Activated CD4-positive, alpha-beta T cell treated with anti-CD3 and anti-CD28 coated beads, Interleukin-2, amount 10 ng/mL, durations not matched to agents 24 days and 14 days (primary cell): ENCODE measurements at regions not wholly inside any gene's neighbourhood (a gene's known extent, or its start where the extent isn't known, plus 50 kb on each side); places are given as distances from the start of the nearest gene placed in this dataset.
A peak's percentile ranks its signal among the peaks of the same experiment; 100 is the strongest.
"Not testable (repeated sequence)": the region's sequence is repeated elsewhere in the genome, so short reads cannot be mapped to it uniquely, and the experiment has no call there.

ENCODE experiments used
- DNase-seq: peaks from one replicate; pipeline ENCODE4 v3.0.0; 2022
- H3K27ac Mint-ChIP-seq: one replicate; pipeline ENCODE4 v1.8.0; 2022; ENCODE audit warnings: mild to moderate bottlenecking, mixed read lengths
- H3K27me3 Mint-ChIP-seq: one replicate; pipeline ENCODE4 v1.8.0; 2022; ENCODE audit warnings: mixed read lengths
- H3K36me3 Mint-ChIP-seq: one replicate; pipeline ENCODE4 v1.8.0; 2022; ENCODE audit warnings: low read depth, mild to moderate bottlenecking, mixed read lengths
- H3K4me1 Mint-ChIP-seq: one replicate; pipeline ENCODE4 v1.8.0; 2021; ENCODE audit warnings: mixed read lengths
- H3K4me3 Mint-ChIP-seq: one replicate; pipeline ENCODE4 v1.8.0; 2022; ENCODE audit warnings: mild to moderate bottlenecking, moderate library complexity, mixed read lengths
- H3K9me3 Mint-ChIP-seq: one replicate; pipeline ENCODE4 v1.8.0; 2021; ENCODE audit warnings: mixed read lengths
- intact Hi-C: fragments of 100-400 bp; cut with micrococcal nuclease; formaldehyde crosslinking; loops from one replicate; pipeline ENCODE4 v1.15.1; 2023

- no peak overlapping the region for H3K27ac Mint-ChIP-seq
- intact Hi-C loops: no loop called here
- no peaks in the 10 kb centered on the region for H3K36me3 Mint-ChIP-seq
- no peak overlapping the region for H3K4me3 Mint-ChIP-seq
- no peaks in the 10 kb centered on the region for H3K27me3 Mint-ChIP-seq
- no peaks in the 10 kb centered on the region for H3K9me3 Mint-ChIP-seq
- no peak for DNase-seq
- no peaks in the 10 kb centered on the region for H3K4me1 Mint-ChIP-seq
Observed at GRCh38 chr6:84597238-84597875, 167.0 kb downstream of the TBX18 start.

GRCh38 chr6:84596488-84596887 is 167.9 kb downstream of the TBX18 start:
- H3K36me3 Mint-ChIP-seq: no peaks in the 10 kb centered on the region
- no peak overlapping the region for H3K27ac Mint-ChIP-seq
- H3K4me1 Mint-ChIP-seq: no peaks in the 10 kb centered on the region
- H3K9me3 Mint-ChIP-seq: no peaks in the 10 kb centered on the region
- intact Hi-C loops: no loop called here
- no peak overlapping the region for H3K4me3 Mint-ChIP-seq
- no peak for DNase-seq
- H3K27me3 Mint-ChIP-seq: no peaks in the 10 kb centered on the region

- Mint-ChIP-seq H3K27me3 (no peaks in the 10 kb centered on the region), H3K9me3 (no peaks in the 10 kb centered on the region), H3K4me1 (peaks cover 4% of the 10 kb centered on the region), H3K36me3 (no peaks in the 10 kb centered on the region), H3K4me3 (peak overlapping the region; percentile 69), H3K27ac (no peak overlapping the region)
- DNase-seq: no peak
- intact Hi-C loops: no loop called here
Observed at GRCh38 chr6:84588697-84589080, 175.7 kb downstream of the TBX18 start.

GRCh38 chr6:84587994-84588696 is 176.3 kb downstream of the TBX18 start:
- H3K4me1 Mint-ChIP-seq, intact Hi-C loops, H3K36me3 Mint-ChIP-seq, DNase-seq, H3K27me3 Mint-ChIP-seq, H3K9me3 Mint-ChIP-seq, H3K27ac Mint-ChIP-seq: not testable (repeated sequence)
- peak overlapping the region; percentile 69 for H3K4me3 Mint-ChIP-seq

GRCh38 chr6:84587202-84587940 is 177.0 kb downstream of the TBX18 start:
- H3K27me3 Mint-ChIP-seq, DNase-seq, H3K4me1 Mint-ChIP-seq, H3K4me3 Mint-ChIP-seq, H3K9me3 Mint-ChIP-seq, intact Hi-C loops, H3K27ac Mint-ChIP-seq, H3K36me3 Mint-ChIP-seq: not testable (repeated sequence)

- no peaks in the 10 kb centered on the region for H3K36me3 Mint-ChIP-seq
- H3K27me3 Mint-ChIP-seq: no peaks in the 10 kb centered on the region
- no peak for DNase-seq
- H3K4me3 Mint-ChIP-seq: no peak overlapping the region
- H3K9me3 Mint-ChIP-seq: no peaks in the 10 kb centered on the region
- H3K27ac Mint-ChIP-seq: no peak overlapping the region
- H3K4me1 Mint-ChIP-seq: peaks cover 4% of the 10 kb centered on the region
- intact Hi-C loops: no loop called here
Observed at GRCh38 chr6:84583784-84584183, 180.6 kb downstream of the TBX18 start.

- Mint-ChIP-seq H3K4me3 (no peak overlapping the region), H3K27me3 (no peaks in the 10 kb centered on the region), H3K36me3 (no peaks in the 10 kb centered on the region), H3K4me1 (no peaks in the 10 kb centered on the region), H3K27ac (no peak overlapping the region), H3K9me3 (no peaks in the 10 kb centered on the region)
- DNase-seq: no peak
- intact Hi-C loops: no loop called here
Observed at GRCh38 chr6:84582997-84583396, 181.4 kb downstream of the TBX18 start.

GRCh38 chr6:84581494-84582259 is 182.7 kb downstream of the TBX18 start:
- intact Hi-C loops: no loop called here
- Mint-ChIP-seq H3K36me3 (no peaks in the 10 kb centered on the region), H3K9me3 (no peaks in the 10 kb centered on the region), H3K4me1 (no peaks in the 10 kb centered on the region), H3K4me3 (no peak overlapping the region), H3K27me3 (no peaks in the 10 kb centered on the region), H3K27ac (no peak overlapping the region)
- no peak for DNase-seq

- intact Hi-C loops: no loop called here
- Mint-ChIP-seq H3K4me1 (no peaks in the 10 kb centered on the region), H3K9me3 (no peaks in the 10 kb centered on the region), H3K4me3 (no peak overlapping the region), H3K27ac (no peak overlapping the region), H3K36me3 (no peaks in the 10 kb centered on the region), H3K27me3 (no peaks in the 10 kb centered on the region)
- DNase-seq: no peak
Observed at GRCh38 chr6:84579404-84579803, 185.0 kb downstream of the TBX18 start.

GRCh38 chr6:84576029-84576428 is 188.4 kb downstream of the TBX18 start:
- intact Hi-C loops: no loop called here
- H3K27ac Mint-ChIP-seq: no peak overlapping the region
- H3K9me3 Mint-ChIP-seq: no peaks in the 10 kb centered on the region
- H3K36me3 Mint-ChIP-seq: no peaks in the 10 kb centered on the region
- H3K27me3 Mint-ChIP-seq: no peaks in the 10 kb centered on the region
- DNase-seq: no peak
- no peak overlapping the region for H3K4me3 Mint-ChIP-seq
- H3K4me1 Mint-ChIP-seq: no peaks in the 10 kb centered on the region

GRCh38 chr6:84575264-84575663 is 189.1 kb downstream of the TBX18 start:
- H3K27ac Mint-ChIP-seq: no peak overlapping the region
- intact Hi-C loops: no loop called here
- no peaks in the 10 kb centered on the region for H3K36me3 Mint-ChIP-seq
- H3K9me3 Mint-ChIP-seq: no peaks in the 10 kb centered on the region
- no peaks in the 10 kb centered on the region for H3K27me3 Mint-ChIP-seq
- H3K4me1 Mint-ChIP-seq: no peaks in the 10 kb centered on the region
- no peak overlapping the region for H3K4me3 Mint-ChIP-seq
- no peak for DNase-seq

GRCh38 chr6:84569882-84570281 is 194.5 kb downstream of the TBX18 start:
- no peaks in the 10 kb centered on the region for H3K9me3 Mint-ChIP-seq

GRCh38 chr6:84568971-84569370 is 195.4 kb downstream of the TBX18 start:
- intact Hi-C loops: no loop called here
- Mint-ChIP-seq H3K9me3 (no peaks in the 10 kb centered on the region), H3K27ac (no peak overlapping the region), H3K27me3 (no peaks in the 10 kb centered on the region), H3K4me3 (no peak overlapping the region), H3K4me1 (no peaks in the 10 kb centered on the region), H3K36me3 (no peaks in the 10 kb centered on the region)
- DNase-seq: no peak

More at GRCh38 chr6:84569882-84570281, 194.5 kb downstream of the TBX18 start:
- Mint-ChIP-seq H3K36me3 (no peaks in the 10 kb centered on the region), H3K27me3 (no peaks in the 10 kb centered on the region), H3K27ac (no peak overlapping the region), H3K4me1 (no peaks in the 10 kb centered on the region), H3K4me3 (no peak overlapping the region)
- intact Hi-C loops: no loop called here
- DNase-seq: no peak

- H3K4me1 Mint-ChIP-seq, DNase-seq, H3K36me3 Mint-ChIP-seq, H3K9me3 Mint-ChIP-seq, H3K4me3 Mint-ChIP-seq, H3K27ac Mint-ChIP-seq, intact Hi-C loops, H3K27me3 Mint-ChIP-seq: not testable (repeated sequence)
Observed at GRCh38 chr6:84565718-84566117, 198.7 kb downstream of the TBX18 start.
